Neural cell (in vitro differentiated cells): ENCODE measurements at regions not wholly inside any gene's neighbourhood (a gene's known extent, or its start where the extent isn't known, plus 50 kb on each side); places are given as distances from the start of the nearest gene placed in this dataset.

Experiments used
- CTCF ChIP-seq: fragments of 450-650 bp; IDR thresholded peaks from 2 replicates; pipeline ENCODE4 v1.5.1; 2014; ENCODE audit warnings: antibody characterized with exemption, mild to moderate bottlenecking, moderate library complexity; ENCODE audit not compliant: poor library complexity, severe bottlenecking
- EP300 ChIP-seq: fragments of 450-650 bp; conservative IDR thresholded peaks from 2 replicates; pipeline ENCODE4 v1.6.1; 2014; ENCODE audit warnings: antibody characterized with exemption, mild to moderate bottlenecking, moderate library complexity; ENCODE audit not compliant: poor library complexity, severe bottlenecking
- EZH2 ChIP-seq: fragments of 200-600, 300-800 bp; shearing (Covaris generic), sonication (generic); IDR thresholded peaks from 2 replicates; pipeline ENCODE4 v1.6.1; 2014; ENCODE audit warnings: antibody characterized with exemption, low read length, borderline replicate concordance, mild to moderate bottlenecking; ENCODE audit not compliant: insufficient read depth, poor library complexity, severe bottlenecking
- POLR2AphosphoS5 ChIP-seq: IDR thresholded peaks from 2 replicates; pipeline ENCODE4 v1.6.1; 2012
- SMC3 ChIP-seq: fragments of 450-650 bp; conservative IDR thresholded peaks from 2 replicates; pipeline ENCODE4 v1.6.1; 2014; ENCODE audit warnings: antibody characterized with exemption, mild to moderate bottlenecking, moderate library complexity; ENCODE audit not compliant: poor library complexity

GRCh38 chr6:79313254-79313653 lies 78.8 kb upstream of the HMGN3 start:
- no peak for TF ChIP-seq EZH2
- TF ChIP-seq CTCF, result no peak
- no peak for TF ChIP-seq POLR2AphosphoS5
- no peak for TF ChIP-seq EP300
- TF ChIP-seq SMC3, result no peak
